ENCODE measurements at regions not wholly inside any gene's neighbourhood (a gene's known extent, or its start where the extent isn't known, plus 50 kb on each side); places are given as distances from the start of the nearest gene placed in this dataset.

DNA sequence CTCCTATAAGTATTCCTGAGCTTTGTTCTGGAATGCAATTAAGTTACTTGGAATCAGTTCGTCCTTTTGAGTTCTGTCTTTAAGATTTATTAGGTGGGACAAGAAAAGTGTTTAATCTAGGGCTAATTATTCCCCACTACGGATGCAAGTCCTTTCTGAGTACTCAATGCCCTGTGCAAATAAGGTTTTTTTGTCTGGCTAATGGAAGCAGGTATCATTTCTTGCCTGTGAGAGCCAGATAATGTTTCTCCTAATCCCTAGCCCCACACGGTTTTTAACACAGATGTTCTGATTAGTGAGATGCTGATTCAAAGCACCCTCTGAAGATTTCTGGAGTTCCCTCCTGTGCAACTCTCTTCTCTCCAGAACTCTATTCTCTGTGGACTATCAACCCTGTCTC lies 296.6 kb upstream of the PRICKLE1 start:
- no peak for TF ChIP-seq CTCF (IDR thresholded peaks at IDR 0.05)

DNA sequence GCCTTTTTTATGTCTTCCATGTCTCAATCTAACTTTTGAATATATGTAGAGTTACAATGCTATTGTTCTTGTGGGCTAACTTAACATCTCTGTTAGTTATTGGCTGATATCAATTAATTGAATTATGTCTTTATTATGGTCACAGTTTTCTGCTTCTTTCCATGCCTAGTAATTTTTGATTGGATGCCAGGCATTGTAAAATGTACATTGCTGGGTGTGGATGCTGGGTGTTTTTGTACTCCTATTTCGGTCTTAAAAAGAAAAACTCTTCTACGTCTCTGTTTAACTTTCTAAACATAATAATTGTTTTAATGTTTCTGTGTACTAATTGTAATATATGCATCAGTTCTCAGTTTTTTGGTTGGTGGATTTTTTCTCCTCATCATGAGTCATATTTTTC lies 296.1 kb upstream of the PRICKLE1 start:
- no peak for TF ChIP-seq CTCF (IDR thresholded peaks at IDR 0.05)

GRCh38 chr12:42884116-42884515 lies 294.6 kb upstream of the PRICKLE1 start:
- no peak for TF ChIP-seq CTCF (IDR thresholded peaks at IDR 0.05)

DNA sequence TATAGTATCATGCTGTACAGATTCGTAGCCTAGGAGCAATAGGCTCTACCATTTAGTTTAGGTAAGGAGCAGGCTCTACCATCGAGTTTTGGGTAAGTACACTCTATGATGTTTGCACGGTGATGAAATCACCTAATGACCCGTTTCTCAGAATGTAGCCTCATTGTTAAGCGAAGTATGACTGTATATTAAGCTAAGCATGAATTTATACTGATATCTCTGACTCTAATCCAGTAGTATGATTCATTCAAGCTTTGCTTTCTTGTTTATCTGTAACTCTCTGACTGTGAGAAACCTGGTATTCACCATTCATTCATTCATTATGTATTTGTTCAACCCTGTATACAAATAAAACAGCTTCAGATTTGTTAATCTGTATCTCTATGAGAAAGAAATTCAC lies 283.9 kb upstream of the PRICKLE1 start:
- no peak for TF ChIP-seq CTCF (IDR thresholded peaks at IDR 0.05)

GRCh38 chr12:42871816-42872215 lies 282.3 kb upstream of the PRICKLE1 start:
- no peak for TF ChIP-seq CTCF (IDR thresholded peaks at IDR 0.05)

- TF ChIP-seq CTCF (IDR thresholded peaks at IDR 0.05), result no peak
Measured at GRCh38 chr12:42868291-42868690, 278.7 kb upstream of the PRICKLE1 start.

DNA sequence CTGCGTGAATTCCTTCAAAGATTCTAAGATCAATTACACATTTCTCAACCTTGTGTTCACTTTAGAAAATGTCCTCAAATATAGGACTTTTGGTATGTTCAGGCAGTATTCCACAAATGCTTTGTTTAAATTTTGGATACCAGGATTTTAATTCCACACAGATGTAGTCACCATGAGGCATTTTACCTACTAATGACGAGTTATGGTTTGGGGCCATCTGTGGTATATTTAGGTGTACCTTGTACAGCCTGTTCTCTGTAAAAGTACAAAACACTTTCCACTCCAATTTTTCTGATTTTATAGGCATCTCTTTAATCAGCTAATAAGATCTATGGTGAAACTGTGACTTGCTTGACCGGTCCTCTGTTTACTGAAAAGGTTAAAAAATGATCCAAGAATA lies 275.7 kb upstream of the PRICKLE1 start:
- TF ChIP-seq CTCF (IDR thresholded peaks at IDR 0.05), result no peak

DNA sequence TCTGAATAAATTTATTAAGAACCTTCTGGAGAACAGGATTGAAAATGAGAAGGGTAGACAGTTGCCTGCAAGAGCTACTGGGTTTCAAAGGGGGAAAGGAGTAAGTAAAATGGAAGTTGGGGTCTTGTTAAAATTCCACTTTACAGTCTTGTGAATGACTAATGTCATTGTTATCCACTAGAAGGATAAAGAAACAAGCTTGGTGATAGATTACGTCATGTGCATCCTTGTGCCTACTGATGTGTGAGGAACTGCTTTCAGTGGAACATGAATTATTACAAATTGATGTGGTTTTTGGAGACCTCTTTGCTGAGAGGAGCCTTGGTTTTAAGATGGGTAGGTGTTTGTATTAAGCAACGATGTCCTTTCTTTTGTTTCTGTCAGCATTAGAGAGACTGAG lies 272.5 kb upstream of the PRICKLE1 start:
- TF ChIP-seq CTCF (IDR thresholded peaks at IDR 0.05), result no peak
